ENCODE measurements at regions not wholly inside any gene's neighbourhood (a gene's known extent, or its start where the extent isn't known, plus 50 kb on each side); places are given as distances from the start of the nearest gene placed in this dataset.

DNA sequence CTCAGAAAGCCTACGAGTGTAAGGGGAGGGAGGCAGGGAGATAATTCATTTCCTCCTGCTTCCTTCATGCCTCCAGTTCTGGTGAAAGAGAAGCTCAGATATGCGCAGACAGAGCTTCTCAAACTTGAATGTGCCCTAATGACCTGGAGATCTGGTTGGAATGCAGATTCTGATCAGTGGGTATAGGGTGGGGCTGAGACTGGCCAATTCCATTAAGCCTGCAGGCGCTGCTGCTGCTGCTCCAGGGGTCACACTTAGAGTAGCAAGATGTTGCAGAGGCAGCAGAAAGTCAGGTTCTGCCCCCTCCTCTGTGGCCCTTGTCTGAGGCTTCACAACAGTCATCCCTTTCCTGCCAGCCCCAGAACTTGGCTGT lies 161.0 kb downstream of the DHX35 start:
- H3K4me1 ChIP-seq (ENCODE audit: control insufficient read depth, insufficient read depth, low read length, unreplicated experiment), result no peaks in the 10 kb centered on the region
- no peak overlapping the region for H3K27ac ChIP-seq (ENCODE audit: low read depth, low read length)
- H3K36me3 ChIP-seq (ENCODE audit: insufficient read depth, low read length), result no peaks in the 10 kb centered on the region
- H2AFZ ChIP-seq (ENCODE audit: low read length, unreplicated experiment), result no peak overlapping the region
- H3K27me3 ChIP-seq (ENCODE audit: insufficient read depth, low read length), result peaks cover 14% of the 10 kb centered on the region
- no peaks in the 10 kb centered on the region for H3K79me2 ChIP-seq (ENCODE audit: control insufficient read depth, insufficient read depth, low read length, unreplicated experiment)
- no peak overlapping the region for H3K4me3 ChIP-seq (ENCODE audit: low read depth, low read length)

DNA sequence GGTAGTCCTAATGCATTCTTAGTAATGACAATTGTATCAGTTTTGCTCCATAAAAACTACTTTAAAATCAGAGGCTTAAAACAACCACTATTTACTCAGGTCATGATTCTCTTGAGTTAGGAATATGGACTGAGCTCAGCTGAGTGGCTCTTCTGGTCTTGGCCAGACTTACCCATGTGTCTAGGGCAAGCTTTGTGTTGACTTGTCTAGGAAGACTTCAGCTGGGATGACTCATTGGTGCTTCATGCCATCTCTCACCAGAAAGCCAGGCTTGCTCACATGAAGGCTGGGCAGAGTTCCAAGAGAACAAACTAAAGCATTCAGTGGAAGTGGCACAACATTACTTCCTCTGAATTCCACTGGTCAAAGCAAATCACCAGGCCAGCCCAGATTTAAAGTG lies 155.3 kb downstream of the DHX35 start:
- H2AFZ ChIP-seq (ENCODE audit: low read length, unreplicated experiment), result no peak overlapping the region
- H3K4me1 ChIP-seq (ENCODE audit: control insufficient read depth, insufficient read depth, low read length, unreplicated experiment), result no peaks in the 10 kb centered on the region
- peaks cover 23% of the 10 kb centered on the region for H3K27me3 ChIP-seq (ENCODE audit: insufficient read depth, low read length)
- H3K79me2 ChIP-seq (ENCODE audit: control insufficient read depth, insufficient read depth, low read length, unreplicated experiment), result no peaks in the 10 kb centered on the region
- H3K36me3 ChIP-seq (ENCODE audit: insufficient read depth, low read length), result no peaks in the 10 kb centered on the region
- no peak overlapping the region for H3K27ac ChIP-seq (ENCODE audit: low read depth, low read length)
- H3K4me3 ChIP-seq (ENCODE audit: low read depth, low read length), result no peak overlapping the region

DNA sequence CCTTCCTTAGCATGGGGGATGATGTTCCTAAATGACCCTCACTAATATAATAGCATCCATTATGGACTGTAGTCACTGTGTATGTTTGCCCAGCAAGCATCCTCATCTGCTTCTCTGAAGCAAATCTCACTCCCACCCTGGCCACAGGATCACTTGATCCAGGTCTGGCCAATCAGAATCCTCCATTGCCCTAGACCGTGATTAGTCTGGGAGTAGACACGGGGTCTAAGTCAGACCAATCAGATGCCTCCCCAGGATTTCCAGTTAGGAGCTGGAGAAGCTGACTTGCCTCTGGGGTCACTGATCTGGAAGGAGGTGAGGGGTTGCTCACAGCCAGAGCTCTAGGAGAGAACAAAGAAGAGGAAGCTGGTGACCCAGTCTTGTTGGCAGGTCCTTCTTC lies 153.9 kb downstream of the DHX35 start:
- Histone ChIP-seq H3K79me2 (ENCODE audit: control insufficient read depth, insufficient read depth, low read length, unreplicated experiment) (no peaks in the 10 kb centered on the region), H3K4me1 (ENCODE audit: control insufficient read depth, insufficient read depth, low read length, unreplicated experiment) (no peaks in the 10 kb centered on the region), H3K27ac (ENCODE audit: low read depth, low read length) (no peak overlapping the region)

DNA sequence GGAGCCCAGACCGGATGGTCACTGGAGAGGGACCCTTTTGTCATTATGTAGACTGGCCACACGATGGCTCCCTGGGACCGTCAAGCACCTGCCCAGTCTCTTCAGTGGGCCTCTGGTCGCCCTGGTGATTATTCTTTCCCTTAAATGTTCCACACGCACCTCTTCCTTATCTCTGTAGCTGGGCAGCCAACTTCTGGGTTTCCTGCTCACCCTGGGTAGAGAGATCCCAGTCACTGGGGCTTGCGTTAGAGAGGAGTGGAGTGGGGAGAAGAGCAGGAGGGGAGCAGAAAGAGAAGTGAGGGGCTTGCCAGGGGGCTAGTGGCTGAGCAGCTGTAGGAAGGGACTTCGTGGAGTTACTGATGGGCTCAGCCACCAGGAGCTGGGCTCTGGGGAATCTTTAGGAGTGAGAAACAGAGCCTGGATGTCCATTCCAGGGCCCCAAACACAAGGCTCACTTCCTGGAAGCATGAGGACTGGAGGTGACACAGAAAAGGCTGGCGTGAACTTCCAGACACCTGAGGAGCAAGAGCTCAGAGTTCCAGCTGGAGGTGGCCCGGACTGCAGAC lies 150.1 kb downstream of the DHX35 start:
- Histone ChIP-seq H3K36me3 (ENCODE audit: insufficient read depth, low read length) (no peaks in the 10 kb centered on the region), H3K4me1 (ENCODE audit: control insufficient read depth, insufficient read depth, low read length, unreplicated experiment) (peaks cover 20% of the 10 kb centered on the region), H3K27ac (ENCODE audit: low read depth, low read length) (no peak overlapping the region), H3K27me3 (ENCODE audit: insufficient read depth, low read length) (peaks cover 33% of the 10 kb centered on the region), H3K79me2 (ENCODE audit: control insufficient read depth, insufficient read depth, low read length, unreplicated experiment) (no peaks in the 10 kb centered on the region), H2AFZ (ENCODE audit: low read length, unreplicated experiment) (no peak overlapping the region), H3K4me3 (ENCODE audit: low read depth, low read length) (no peak overlapping the region)

More for the DNA sequence above, 153.9 kb downstream of the DHX35 start:
- Histone ChIP-seq H3K27me3 (ENCODE audit: insufficient read depth, low read length) (peaks cover 24% of the 10 kb centered on the region), H3K4me3 (ENCODE audit: low read depth, low read length) (no peak overlapping the region), H3K36me3 (ENCODE audit: insufficient read depth, low read length) (no peaks in the 10 kb centered on the region), H2AFZ (ENCODE audit: low read length, unreplicated experiment) (no peak overlapping the region)

DNA sequence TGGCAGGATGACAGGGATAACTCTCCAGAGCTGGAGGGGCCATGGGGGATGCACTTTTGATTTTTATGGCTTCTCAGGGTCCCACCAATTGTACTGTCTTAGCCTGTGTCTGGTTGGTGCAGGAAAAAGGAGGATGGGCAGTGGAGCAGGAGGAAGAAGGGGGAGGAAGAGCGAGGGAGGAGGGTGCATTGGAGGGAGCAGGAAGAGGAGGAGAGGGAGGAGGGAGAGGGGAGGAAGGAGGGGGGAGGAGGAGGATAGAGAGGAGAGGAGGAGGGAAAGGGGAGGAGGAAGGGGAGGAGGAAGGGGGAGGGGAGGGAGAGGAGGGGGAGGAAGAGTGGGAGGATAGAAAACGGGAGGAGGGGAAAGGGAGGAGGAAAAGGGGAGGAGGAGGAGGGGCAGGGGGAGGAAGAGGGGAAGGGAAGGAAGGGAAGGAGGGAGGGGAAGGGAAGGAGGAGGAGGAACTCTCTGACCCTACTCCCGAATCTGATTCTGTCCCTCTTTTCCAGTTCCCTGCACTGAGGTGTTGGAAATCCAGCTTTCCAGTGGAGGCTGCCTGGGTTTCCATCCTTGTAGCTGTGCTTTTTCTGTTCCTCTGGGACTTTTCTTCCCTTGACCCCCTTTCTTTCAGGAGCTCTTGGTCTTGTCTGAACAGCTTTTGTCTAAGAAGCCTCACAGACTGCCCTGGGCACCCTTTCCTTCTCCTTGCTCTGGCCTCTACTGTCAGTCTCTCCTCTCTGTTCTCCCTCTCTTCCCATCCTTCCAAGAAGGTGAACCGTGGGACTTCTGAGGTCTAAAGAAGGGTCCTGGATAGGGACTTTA lies 149.4 kb downstream of the DHX35 start:
- H2AFZ ChIP-seq (ENCODE audit: low read length, unreplicated experiment), result no peak overlapping the region
- no peak overlapping the region for H3K4me3 ChIP-seq (ENCODE audit: low read depth, low read length)
- no peaks in the 10 kb centered on the region for H3K79me2 ChIP-seq (ENCODE audit: control insufficient read depth, insufficient read depth, low read length, unreplicated experiment)
- peaks cover 33% of the 10 kb centered on the region for H3K27me3 ChIP-seq (ENCODE audit: insufficient read depth, low read length)
- H3K4me1 ChIP-seq (ENCODE audit: control insufficient read depth, insufficient read depth, low read length, unreplicated experiment), result peaks cover 20% of the 10 kb centered on the region
- H3K36me3 ChIP-seq (ENCODE audit: insufficient read depth, low read length), result no peaks in the 10 kb centered on the region
- no peak overlapping the region for H3K27ac ChIP-seq (ENCODE audit: low read depth, low read length)

DNA sequence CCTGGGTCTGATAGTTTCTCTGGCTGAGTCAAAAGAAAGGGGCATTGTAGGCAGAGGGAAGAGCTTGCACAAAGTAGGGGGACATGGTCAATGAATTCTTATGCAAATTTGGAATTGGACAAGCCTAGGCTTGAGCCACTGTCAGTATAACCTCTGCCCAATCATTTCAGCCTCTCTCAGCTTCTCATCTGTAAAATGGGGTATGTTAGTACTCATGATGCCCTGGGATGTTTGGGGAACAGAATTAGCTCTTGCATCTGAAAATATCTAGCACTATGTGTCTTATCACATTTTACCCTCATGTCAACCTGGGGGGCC lies 148.6 kb downstream of the DHX35 start:
- peaks cover 20% of the 10 kb centered on the region for H3K4me1 ChIP-seq (ENCODE audit: control insufficient read depth, insufficient read depth, low read length, unreplicated experiment)
- no peaks in the 10 kb centered on the region for H3K79me2 ChIP-seq (ENCODE audit: control insufficient read depth, insufficient read depth, low read length, unreplicated experiment)
- no peak overlapping the region for H2AFZ ChIP-seq (ENCODE audit: low read length, unreplicated experiment)

DNA sequence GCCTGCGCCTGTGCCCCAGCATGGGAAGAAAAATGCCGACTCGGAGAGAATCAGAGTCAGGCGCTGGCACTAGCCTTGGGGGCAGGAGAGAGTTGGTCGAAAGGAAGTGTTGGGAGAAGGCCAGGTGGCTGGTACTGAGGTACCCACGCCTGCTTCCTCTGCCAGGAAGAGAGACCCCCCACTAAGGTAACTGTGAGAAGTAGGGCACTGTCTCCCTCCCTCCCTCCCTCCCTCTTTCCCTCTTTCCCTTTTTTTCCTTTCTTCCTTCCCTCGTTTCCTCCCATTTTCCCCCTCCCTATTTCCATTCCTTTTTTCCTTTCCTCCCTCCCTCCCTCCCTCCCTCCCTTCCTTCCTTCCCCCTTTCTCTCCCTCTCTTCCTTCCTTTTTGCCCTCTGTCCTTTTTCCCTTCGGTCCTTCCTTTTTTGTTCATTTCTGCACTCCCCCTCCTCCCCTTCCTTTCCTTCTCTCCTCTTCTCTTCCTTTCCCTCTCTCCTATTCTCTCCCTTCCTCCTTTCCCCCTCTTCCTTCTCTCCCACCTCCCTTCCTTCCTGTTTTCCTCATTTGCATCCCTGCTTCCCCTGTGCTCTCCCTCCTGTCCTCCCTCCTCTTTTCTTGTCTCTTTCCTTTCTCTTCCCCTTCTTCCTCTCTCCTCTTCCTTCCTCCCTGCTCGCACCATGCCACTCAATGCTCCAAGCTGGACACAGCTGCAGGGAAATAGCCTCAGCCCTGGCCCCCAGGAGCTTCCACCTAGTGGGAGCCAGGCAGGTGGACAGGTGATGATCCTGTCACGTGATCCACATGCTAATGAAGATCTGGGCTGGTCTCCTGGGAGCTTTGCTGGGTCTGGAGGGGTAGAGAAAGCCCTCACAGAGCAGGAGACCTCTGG lies 148.0 kb downstream of the DHX35 start:
- Histone ChIP-seq H3K27me3 (ENCODE audit: insufficient read depth, low read length) (peaks cover 30% of the 10 kb centered on the region), H2AFZ (ENCODE audit: low read length, unreplicated experiment) (no peak overlapping the region), H3K27ac (ENCODE audit: low read depth, low read length) (no peak overlapping the region), H3K79me2 (ENCODE audit: control insufficient read depth, insufficient read depth, low read length, unreplicated experiment) (no peaks in the 10 kb centered on the region), H3K4me3 (ENCODE audit: low read depth, low read length) (no peak overlapping the region), H3K36me3 (ENCODE audit: insufficient read depth, low read length) (no peaks in the 10 kb centered on the region), H3K4me1 (ENCODE audit: control insufficient read depth, insufficient read depth, low read length, unreplicated experiment) (peaks cover 20% of the 10 kb centered on the region)

More for the DNA sequence above, 148.6 kb downstream of the DHX35 start:
- Histone ChIP-seq H3K36me3 (ENCODE audit: insufficient read depth, low read length) (no peaks in the 10 kb centered on the region), H3K4me3 (ENCODE audit: low read depth, low read length) (no peak overlapping the region), H3K27ac (ENCODE audit: low read depth, low read length) (no peak overlapping the region), H3K27me3 (ENCODE audit: insufficient read depth, low read length) (peaks cover 33% of the 10 kb centered on the region)

DNA sequence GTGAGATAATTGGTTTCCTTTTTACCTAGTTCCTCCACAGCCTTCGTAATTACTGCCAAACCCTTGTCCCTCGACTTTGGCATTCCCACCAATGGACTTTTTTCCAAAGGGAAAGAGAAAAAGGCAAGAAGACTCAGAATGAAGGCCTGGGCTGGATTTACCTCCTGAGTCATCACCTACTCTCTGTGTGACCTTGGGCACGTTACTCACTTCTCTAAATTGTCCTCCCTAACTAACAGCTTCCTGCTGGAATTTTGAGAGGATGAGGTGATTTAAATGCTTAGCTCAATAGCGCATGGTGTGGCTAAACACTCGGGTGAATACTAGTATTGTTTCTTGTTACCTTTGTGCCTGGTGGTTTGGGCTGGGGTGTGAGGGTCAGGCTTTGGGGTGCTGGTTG lies 146.6 kb downstream of the DHX35 start:
- H3K27ac ChIP-seq (ENCODE audit: low read depth, low read length), result no peak overlapping the region
- no peak overlapping the region for H3K4me3 ChIP-seq (ENCODE audit: low read depth, low read length)
- H3K27me3 ChIP-seq (ENCODE audit: insufficient read depth, low read length), result peaks cover 30% of the 10 kb centered on the region
- no peak overlapping the region for H2AFZ ChIP-seq (ENCODE audit: low read length, unreplicated experiment)
- H3K79me2 ChIP-seq (ENCODE audit: control insufficient read depth, insufficient read depth, low read length, unreplicated experiment), result no peaks in the 10 kb centered on the region
- no peaks in the 10 kb centered on the region for H3K36me3 ChIP-seq (ENCODE audit: insufficient read depth, low read length)
- H3K4me1 ChIP-seq (ENCODE audit: control insufficient read depth, insufficient read depth, low read length, unreplicated experiment), result peaks cover 20% of the 10 kb centered on the region

DNA sequence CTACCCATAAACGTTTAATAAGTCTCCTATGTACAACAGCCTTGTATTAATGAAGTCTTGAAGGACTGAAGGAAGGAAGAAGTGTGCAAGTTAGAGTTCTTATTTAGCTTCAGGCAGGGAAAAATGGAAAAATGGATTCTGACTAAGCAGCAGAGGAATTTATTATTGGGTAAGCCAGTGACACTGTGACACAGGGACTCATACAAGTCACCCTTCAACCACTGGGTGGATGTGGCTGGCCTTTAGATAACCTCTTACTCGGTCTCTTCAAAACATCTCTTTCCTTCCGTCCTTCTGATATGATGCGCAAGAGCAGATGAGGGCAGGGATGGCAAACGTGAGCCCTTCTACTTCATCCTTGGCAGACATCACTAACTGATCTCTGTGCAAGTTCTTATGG lies 145.6 kb downstream of the DHX35 start:
- peaks cover 20% of the 10 kb centered on the region for H3K4me1 ChIP-seq (ENCODE audit: control insufficient read depth, insufficient read depth, low read length, unreplicated experiment)
- H3K27ac ChIP-seq (ENCODE audit: low read depth, low read length), result no peak overlapping the region
- H2AFZ ChIP-seq (ENCODE audit: low read length, unreplicated experiment), result no peak overlapping the region
- no peaks in the 10 kb centered on the region for H3K36me3 ChIP-seq (ENCODE audit: insufficient read depth, low read length)
- H3K79me2 ChIP-seq (ENCODE audit: control insufficient read depth, insufficient read depth, low read length, unreplicated experiment), result no peaks in the 10 kb centered on the region
- H3K27me3 ChIP-seq (ENCODE audit: insufficient read depth, low read length), result peaks cover 25% of the 10 kb centered on the region
- H3K4me3 ChIP-seq (ENCODE audit: low read depth, low read length), result no peak overlapping the region

DNA sequence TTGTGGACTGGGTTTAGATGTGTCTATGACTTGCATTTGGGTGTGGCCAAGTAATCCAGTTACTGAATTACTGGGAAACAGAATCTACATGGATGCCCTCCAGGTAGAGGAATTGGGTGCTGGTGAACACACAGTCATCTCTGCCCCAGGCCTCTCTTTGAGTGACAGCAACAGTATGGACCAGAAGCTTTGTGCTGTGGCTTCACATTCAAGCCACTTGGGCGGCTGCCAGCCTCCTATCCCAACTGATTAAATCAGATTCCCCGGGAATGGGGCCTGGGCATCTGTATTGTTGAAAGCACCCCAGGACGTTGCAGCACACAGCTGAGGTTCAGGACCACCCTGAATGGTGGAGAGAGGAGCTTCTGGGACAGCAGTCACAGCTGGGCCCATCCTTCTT lies 144.6 kb downstream of the DHX35 start:
- H3K36me3 ChIP-seq (ENCODE audit: insufficient read depth, low read length), result no peaks in the 10 kb centered on the region
- no peak overlapping the region for H3K4me3 ChIP-seq (ENCODE audit: low read depth, low read length)
- no peaks in the 10 kb centered on the region for H3K79me2 ChIP-seq (ENCODE audit: control insufficient read depth, insufficient read depth, low read length, unreplicated experiment)
- H3K4me1 ChIP-seq (ENCODE audit: control insufficient read depth, insufficient read depth, low read length, unreplicated experiment), result peaks cover 20% of the 10 kb centered on the region
- H3K27ac ChIP-seq (ENCODE audit: low read depth, low read length), result no peak overlapping the region
- peaks cover 31% of the 10 kb centered on the region for H3K27me3 ChIP-seq (ENCODE audit: insufficient read depth, low read length)
- no peak overlapping the region for H2AFZ ChIP-seq (ENCODE audit: low read length, unreplicated experiment)
